Esophagus muscularis mucosa (tissue), 4 donors: ENCODE measurements at regions not wholly inside any gene's neighbourhood (a gene's known extent, or its start where the extent isn't known, plus 50 kb on each side); places are given as distances from the start of the nearest gene placed in this dataset.

ENCODE experiments used
- EP300 ChIP-seq: sonication (generic); formaldehyde crosslinking; IDR thresholded peaks from one replicate; pipeline ENCODE4 v1.6.1; 2017; ENCODE audit warnings: antibody characterized with exemption
- POLR2A ChIP-seq: fragments of 450-650 bp; IDR thresholded peaks from one replicate; pipeline ENCODE4 v1.6.1; 2017; ENCODE audit warnings: antibody characterized with exemption, moderate library complexity, mild to moderate bottlenecking, low read depth
- POLR2AphosphoS5 ChIP-seq, 2 donors: sonication (generic); formaldehyde crosslinking; IDR thresholded peaks; one replicate each; pipeline ENCODE4 v1.6.1; 2017; ENCODE audit warnings: antibody characterized with exemption in 2 of 2
- TF ChIP-seq, protein P1 (sequence below), 3 experiments: fragments of 200-600 bp in 2 of 3; fragments of 450-650 bp in 1 of 3; sonication (generic) in 2 of 3; IDR thresholded peaks; one replicate each; pipeline ENCODE4 v1.5.1; 2017 to 2019; ENCODE audit warnings: antibody characterized with exemption in 3 of 3, mild to moderate bottlenecking in 2 of 3, moderate library complexity in 1 of 3

DNA sequence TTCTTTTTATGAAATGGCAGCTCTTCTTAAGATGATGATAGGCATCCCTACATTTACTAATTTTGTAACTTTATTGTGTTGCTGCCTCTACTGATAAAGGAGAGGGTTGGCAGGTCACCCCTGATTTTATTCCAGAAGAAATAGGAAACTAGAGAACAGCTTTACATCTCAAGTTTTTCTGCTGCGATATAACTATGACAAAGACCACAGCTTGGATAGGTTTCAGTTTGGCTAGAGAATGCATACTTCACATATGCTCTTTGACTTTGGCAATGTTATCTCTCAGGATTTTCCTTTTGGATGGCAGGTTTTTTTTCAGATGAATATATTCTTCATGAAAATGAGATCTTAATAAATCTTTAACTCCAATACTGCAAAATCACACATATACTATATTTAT lies 395.3 kb upstream of the GOLIM4 start:
- TF ChIP-seq, protein P1, sequence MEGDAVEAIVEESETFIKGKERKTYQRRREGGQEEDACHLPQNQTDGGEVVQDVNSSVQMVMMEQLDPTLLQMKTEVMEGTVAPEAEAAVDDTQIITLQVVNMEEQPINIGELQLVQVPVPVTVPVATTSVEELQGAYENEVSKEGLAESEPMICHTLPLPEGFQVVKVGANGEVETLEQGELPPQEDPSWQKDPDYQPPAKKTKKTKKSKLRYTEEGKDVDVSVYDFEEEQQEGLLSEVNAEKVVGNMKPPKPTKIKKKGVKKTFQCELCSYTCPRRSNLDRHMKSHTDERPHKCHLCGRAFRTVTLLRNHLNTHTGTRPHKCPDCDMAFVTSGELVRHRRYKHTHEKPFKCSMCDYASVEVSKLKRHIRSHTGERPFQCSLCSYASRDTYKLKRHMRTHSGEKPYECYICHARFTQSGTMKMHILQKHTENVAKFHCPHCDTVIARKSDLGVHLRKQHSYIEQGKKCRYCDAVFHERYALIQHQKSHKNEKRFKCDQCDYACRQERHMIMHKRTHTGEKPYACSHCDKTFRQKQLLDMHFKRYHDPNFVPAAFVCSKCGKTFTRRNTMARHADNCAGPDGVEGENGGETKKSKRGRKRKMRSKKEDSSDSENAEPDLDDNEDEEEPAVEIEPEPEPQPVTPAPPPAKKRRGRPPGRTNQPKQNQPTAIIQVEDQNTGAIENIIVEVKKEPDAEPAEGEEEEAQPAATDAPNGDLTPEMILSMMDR (IDR thresholded peaks at IDR 0.05), result no peak
- TF ChIP-seq POLR2AphosphoS5 (IDR thresholded peaks at IDR 0.05) (no peak), POLR2A (no peak), EP300 (no peak)
